Subcutaneous abdominal adipose tissue (tissue), 5 donors: ENCODE measurements at regions not wholly inside any gene's neighbourhood (a gene's known extent, or its start where the extent isn't known, plus 50 kb on each side); places are given as distances from the start of the nearest gene placed in this dataset.

ENCODE experiments used
- H3K27ac ChIP-seq: one replicate; pipeline ENCODE4 v1.7.0; 2013; ENCODE audit warnings: low read depth, mild to moderate bottlenecking, inconsistent platforms, low read length, moderate library complexity
- H3K27me3 ChIP-seq, 5 donors: one replicate each; pipeline ENCODE4 v1.7.0; 2013; ENCODE audit warnings: low read length in 5 of 5, inconsistent platforms in 1 of 5; ENCODE audit not compliant: control insufficient read depth in 5 of 5, insufficient read depth in 4 of 5
- H3K36me3 ChIP-seq, 5 donors: one replicate each; pipeline ENCODE4 v1.7.0; 2013; ENCODE audit warnings: low read length in 5 of 5; ENCODE audit not compliant: control insufficient read depth in 5 of 5, insufficient read depth in 5 of 5
- H3K4me1 ChIP-seq, 5 donors: one replicate each; pipeline ENCODE4 v1.7.0; 2013; ENCODE audit warnings: low read length in 5 of 5, mild to moderate bottlenecking in 3 of 5, moderate library complexity in 1 of 5; ENCODE audit not compliant: control insufficient read depth in 5 of 5, insufficient read depth in 5 of 5
- H3K4me3 ChIP-seq, 5 donors: one replicate each; pipeline ENCODE4 v1.7.0; 2013; ENCODE audit warnings: low read length in 5 of 5, low read depth in 1 of 5
- H3K9ac ChIP-seq, 5 donors: one replicate each; pipeline ENCODE4 v1.7.0; 2013; ENCODE audit warnings: low read length in 5 of 5, mild to moderate bottlenecking in 4 of 5, moderate library complexity in 3 of 5
- H3K9me3 ChIP-seq, 5 donors: one replicate each; pipeline ENCODE4 v1.7.0; 2013; ENCODE audit warnings: low read length in 5 of 5; ENCODE audit not compliant: control insufficient read depth in 5 of 5
- donor health status: healthy.
- donor health status: healthy.
- donor health status: healthy.
- donor health status: healthy.
- donor health status: healthy.

- Histone ChIP-seq H3K27ac (no peak overlapping the region), H3K4me1 (no peaks in the 10 kb centered on the region), H3K9ac (no peak overlapping the region), H3K4me3 (no peak overlapping the region), H3K36me3 (no peaks in the 10 kb centered on the region), H3K27me3 (no peaks in the 10 kb centered on the region), H3K9me3 (no peaks in the 10 kb centered on the region)
Observed at GRCh38 chr18:31232775-31233424, 70.2 kb upstream of the DSC1 start.

- Histone ChIP-seq H3K36me3 (no peaks in the 10 kb centered on the region), H3K4me1 (no peaks in the 10 kb centered on the region), H3K9ac (no peak overlapping the region), H3K9me3 (no peaks in the 10 kb centered on the region), H3K4me3 (no peak overlapping the region), H3K27ac (no peak overlapping the region), H3K27me3 (no peaks in the 10 kb centered on the region)
Observed at GRCh38 chr18:31233621-31234275, 71.1 kb upstream of the DSC1 start.

DNA sequence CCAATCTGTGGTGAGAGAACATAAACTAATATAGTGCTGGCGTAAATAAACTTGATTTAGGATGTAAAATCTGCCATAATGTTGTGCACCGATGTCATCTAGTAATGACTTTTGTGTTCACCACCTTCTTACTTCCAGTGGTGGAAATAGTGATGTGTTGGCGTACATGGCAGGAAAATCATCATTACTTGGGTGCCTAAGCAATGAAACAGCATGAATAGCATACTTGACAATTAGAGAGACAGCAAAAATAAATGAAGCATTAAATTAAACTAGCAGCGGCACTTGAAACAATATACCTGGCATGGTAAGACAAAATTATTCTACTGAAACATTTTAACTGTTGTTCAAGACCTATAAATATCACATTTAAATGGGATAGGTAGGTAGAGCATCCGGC lies 73.2 kb upstream of the DSC1 start:
- H3K9ac ChIP-seq = no peak overlapping the region
- no peaks in the 10 kb centered on the region for H3K9me3 ChIP-seq
- H3K27me3 ChIP-seq = no peaks in the 10 kb centered on the region
- H3K4me1 ChIP-seq = no peaks in the 10 kb centered on the region
- H3K27ac ChIP-seq = no peak overlapping the region
- H3K36me3 ChIP-seq = no peaks in the 10 kb centered on the region
- H3K4me3 ChIP-seq = no peak overlapping the region

- no peaks in the 10 kb centered on the region for H3K9me3 ChIP-seq
- no peaks in the 10 kb centered on the region for H3K27me3 ChIP-seq
- no peak overlapping the region for H3K4me3 ChIP-seq
- H3K36me3 ChIP-seq = no peaks in the 10 kb centered on the region
- no peak overlapping the region for H3K27ac ChIP-seq
- no peak overlapping the region for H3K9ac ChIP-seq
- no peaks in the 10 kb centered on the region for H3K4me1 ChIP-seq
Observed at GRCh38 chr18:31237142-31237541, 74.5 kb upstream of the DSC1 start.

GRCh38 chr18:31241425-31241824 lies 76.5 kb upstream of the DSG1 start:
- Histone ChIP-seq H3K9me3 (no peaks in the 10 kb centered on the region), H3K36me3 (no peaks in the 10 kb centered on the region), H3K27me3 (peaks cover 0 to 2% (median 0%) of the 10 kb centered on the region in 5 donors), H3K4me1 (peaks cover 0 to 17% (median 0%) of the 10 kb centered on the region in 5 donors), H3K4me3 (no peak overlapping the region), H3K9ac (no peak overlapping the region), H3K27ac (no peak overlapping the region)

GRCh38 chr18:31241900-31242409 lies 76.0 kb upstream of the DSG1 start:
- no peaks in the 10 kb centered on the region for H3K36me3 ChIP-seq
- H3K4me3 ChIP-seq = no peak overlapping the region
- no peaks in the 10 kb centered on the region for H3K9me3 ChIP-seq
- H3K4me1 ChIP-seq = peaks cover 0 to 17% (median 0%) of the 10 kb centered on the region in 5 donors
- H3K9ac ChIP-seq = no peak overlapping the region
- peaks cover 0 to 2% (median 0%) of the 10 kb centered on the region in 5 donors for H3K27me3 ChIP-seq
- H3K27ac ChIP-seq = no peak overlapping the region

DNA sequence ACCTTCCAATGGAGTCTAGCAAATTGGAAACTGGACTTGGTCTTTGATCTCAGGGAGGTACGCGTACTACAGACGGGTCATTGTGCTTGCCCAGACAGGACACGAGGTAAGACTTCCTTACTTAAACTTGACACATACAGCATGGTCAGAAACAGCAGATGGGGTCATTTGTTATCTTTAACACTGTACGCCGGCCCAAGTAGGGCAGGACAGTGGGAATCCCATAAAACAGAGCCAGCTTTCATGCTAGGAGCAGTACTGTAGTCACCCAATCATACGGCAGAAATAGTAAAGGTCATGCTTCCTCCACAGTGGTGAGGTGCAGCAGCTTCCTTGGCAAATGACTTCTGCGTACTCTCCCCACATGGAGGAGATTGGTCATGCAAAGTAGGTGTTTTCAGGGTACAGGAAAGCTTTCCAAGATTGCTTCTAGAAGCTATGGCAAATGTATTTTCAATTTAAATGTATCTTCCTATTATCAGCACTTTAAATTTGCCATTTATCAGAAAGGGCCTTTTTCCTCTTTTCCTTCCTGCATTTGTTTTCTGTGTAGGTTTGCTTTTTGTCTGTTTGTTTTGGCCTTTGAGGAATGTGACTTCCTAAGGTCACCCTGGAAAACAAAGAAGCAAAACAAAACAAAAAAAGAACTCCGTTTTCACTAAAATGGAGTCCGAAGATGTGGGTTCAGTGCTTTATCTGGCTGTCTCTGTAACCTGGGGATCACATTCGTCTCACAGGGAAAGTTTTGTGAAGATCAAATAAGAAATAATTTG lies 74.0 kb upstream of the DSG1 start:
- Histone ChIP-seq H3K9ac (no peak overlapping the region), H3K9me3 (no peaks in the 10 kb centered on the region), H3K4me1 (peaks cover 0 to 17% (median 0%) of the 10 kb centered on the region in 5 donors), H3K27me3 (peaks cover 0 to 2% (median 0%) of the 10 kb centered on the region in 5 donors), H3K4me3 (no peak overlapping the region), H3K36me3 (no peaks in the 10 kb centered on the region), H3K27ac (no peak overlapping the region)

GRCh38 chr18:31244771-31245394 lies 73.1 kb upstream of the DSG1 start:
- Histone ChIP-seq H3K27ac (no peak overlapping the region), H3K9me3 (no peaks in the 10 kb centered on the region), H3K4me3 (peak overlapping the region in 1 of 5 donors; percentile 1), H3K9ac (no peak overlapping the region), H3K36me3 (no peaks in the 10 kb centered on the region), H3K27me3 (peaks cover 0 to 2% (median 0%) of the 10 kb centered on the region in 5 donors), H3K4me1 (peaks cover 0 to 17% (median 0%) of the 10 kb centered on the region in 5 donors)

DNA sequence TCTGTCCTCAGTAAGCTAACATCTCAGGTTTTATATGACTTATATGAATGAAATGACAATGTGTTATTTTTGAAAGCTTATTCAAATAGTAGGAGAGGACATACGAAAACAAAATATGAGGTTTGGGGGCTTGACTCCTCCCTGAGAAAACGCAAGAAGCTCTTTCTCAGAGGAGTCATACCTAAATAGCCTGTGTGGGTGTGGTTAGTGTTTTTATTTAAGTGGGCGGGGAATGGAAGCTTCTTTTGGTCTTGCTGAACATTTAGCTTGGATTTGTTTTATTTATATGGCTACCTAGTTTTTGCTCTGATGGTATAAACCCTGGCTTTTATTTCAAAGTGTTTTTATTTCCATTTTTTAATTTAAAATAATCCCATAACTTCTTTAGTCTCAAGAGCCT lies 72.1 kb upstream of the DSG1 start:
- peaks cover 0 to 17% (median 0%) of the 10 kb centered on the region in 5 donors for H3K4me1 ChIP-seq
- H3K4me3 ChIP-seq = no peak overlapping the region
- no peaks in the 10 kb centered on the region for H3K36me3 ChIP-seq
- H3K9ac ChIP-seq = no peak overlapping the region
- H3K27ac ChIP-seq = no peak overlapping the region
- peaks cover 0 to 2% (median 0%) of the 10 kb centered on the region in 5 donors for H3K27me3 ChIP-seq
- H3K9me3 ChIP-seq = no peaks in the 10 kb centered on the region
